Suppressor macrophage treated with lipopolysaccharide for 4 hours (primary cell): ENCODE measurements at regions not wholly inside any gene's neighbourhood (a gene's known extent, or its start where the extent isn't known, plus 50 kb on each side); places are given as distances from the start of the nearest gene placed in this dataset.
"Not testable (repeated sequence)": the region's sequence is repeated elsewhere in the genome, so short reads cannot be mapped to it uniquely, and the experiment has no call there.

Source experiments
- DNase-seq: peaks from one replicate; pipeline ENCODE4 v3.0.0-alpha.2; 2020

- no peak for DNase-seq
These were observed 345.0 kb upstream of the SFSWAP start for GRCh38 chr12:131365821-131366260.

- DNase-seq = no peak
These were observed 344.5 kb upstream of the SFSWAP start for GRCh38 chr12:131366261-131366871.

DNA sequence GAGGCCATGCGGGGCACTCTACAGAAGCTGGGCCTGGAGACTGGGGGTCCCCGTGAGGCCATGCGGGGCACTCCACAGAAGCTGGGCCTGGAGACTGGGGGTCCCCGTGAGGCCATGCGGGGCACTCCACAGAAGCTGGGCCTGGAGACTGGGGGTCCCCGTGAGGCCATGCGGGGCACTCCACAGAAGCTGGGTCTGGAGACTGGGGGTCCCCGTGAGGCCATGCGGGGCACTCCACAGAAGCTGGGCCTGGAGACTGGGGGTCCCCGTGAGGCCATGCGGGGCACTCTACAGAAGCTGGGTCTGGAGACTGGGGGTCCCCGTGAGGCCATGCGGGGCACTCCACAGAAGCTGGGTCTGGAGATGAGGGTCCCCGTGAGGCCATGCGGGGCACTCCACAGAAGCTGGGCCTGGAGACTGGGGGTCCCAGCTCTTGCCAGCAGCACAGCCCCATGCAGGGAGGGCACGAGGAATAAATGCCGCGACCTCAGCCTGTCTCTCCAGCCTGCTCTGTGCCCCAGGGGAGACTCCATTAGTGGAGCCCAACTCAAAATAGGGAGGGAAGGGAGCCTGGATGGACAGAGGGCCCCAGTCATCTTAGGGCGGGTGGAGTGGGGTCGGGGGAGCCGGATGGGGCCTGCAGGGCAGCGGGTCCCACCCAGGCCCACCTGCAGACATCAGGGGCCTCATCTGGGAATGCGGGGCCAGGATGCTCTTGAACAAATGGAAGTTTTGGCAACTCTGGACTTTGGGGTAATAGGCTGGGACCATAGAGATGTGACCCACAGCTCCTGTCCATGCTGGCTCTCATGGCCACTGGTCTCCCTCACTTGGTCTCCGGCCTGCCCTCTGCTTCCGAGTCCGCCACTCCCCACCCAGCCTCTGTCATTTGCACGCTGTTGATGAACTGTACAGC lies 343.6 kb upstream of the SFSWAP start:
- not testable (repeated sequence) for DNase-seq

GRCh38 chr12:131367983-131368667 lies 342.8 kb upstream of the SFSWAP start:
- DNase-seq = no peak

DNA sequence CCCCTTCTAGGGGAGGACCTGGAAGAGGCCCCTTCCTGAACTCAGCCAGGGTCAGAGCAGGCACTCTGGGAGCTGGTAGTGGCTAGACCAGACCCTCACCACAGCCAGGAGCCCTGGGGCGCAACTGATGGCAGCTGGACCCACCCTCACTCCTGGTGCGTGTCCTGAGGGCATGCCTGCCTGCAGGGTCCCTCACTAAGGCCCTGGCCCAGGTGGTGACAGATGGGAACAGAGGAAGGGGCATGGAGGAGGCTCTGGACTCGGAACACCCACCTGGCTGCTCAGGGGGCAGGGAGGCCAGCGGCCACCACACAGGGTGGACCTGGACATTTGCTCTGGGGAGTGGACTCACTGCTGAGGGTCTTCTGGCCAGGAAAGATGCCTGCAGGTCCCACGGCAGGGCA lies 342.2 kb upstream of the SFSWAP start:
- no peak for DNase-seq

DNA sequence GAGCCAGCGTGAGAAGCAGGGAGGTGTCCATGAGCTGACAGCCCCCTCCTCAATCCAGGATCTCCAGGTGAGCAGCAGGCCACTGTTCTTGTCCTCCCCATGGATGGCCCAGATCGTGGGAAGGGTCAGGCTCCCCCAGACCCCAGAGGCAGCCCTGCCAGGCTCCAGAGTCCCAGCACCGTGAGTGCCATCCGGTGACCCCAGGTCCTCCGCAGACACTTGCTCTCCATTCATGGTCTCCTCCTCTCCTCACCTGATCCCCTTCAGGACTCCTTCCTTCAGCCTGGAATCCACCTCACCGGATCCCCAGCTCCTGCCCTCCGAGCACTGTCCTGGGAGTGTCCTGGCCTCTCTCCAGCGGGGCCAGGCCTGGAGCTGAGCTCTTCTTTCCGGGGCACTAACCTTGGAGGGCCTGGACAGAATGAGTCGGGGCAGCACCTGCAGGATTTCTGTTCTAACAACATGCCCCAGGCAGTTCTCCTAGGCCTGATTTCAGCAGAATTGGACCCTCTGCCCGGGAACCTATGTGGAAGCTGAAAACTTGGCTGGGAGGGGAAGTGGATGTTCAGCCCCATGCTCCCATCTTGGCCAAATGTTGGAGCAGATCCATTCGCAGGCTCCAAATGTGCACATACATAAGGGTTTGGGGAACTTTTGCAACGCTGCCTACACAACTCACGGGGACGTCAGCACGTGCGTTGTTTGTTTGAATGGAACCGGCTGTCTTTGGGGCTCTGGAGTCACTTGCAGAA lies 341.6 kb upstream of the SFSWAP start:
- no peak for DNase-seq

GRCh38 chr12:131370321-131370720 lies 340.6 kb upstream of the SFSWAP start:
- DNase-seq = no peak

GRCh38 chr12:131370791-131371347 lies 340.0 kb upstream of the SFSWAP start:
- no peak for DNase-seq

DNA sequence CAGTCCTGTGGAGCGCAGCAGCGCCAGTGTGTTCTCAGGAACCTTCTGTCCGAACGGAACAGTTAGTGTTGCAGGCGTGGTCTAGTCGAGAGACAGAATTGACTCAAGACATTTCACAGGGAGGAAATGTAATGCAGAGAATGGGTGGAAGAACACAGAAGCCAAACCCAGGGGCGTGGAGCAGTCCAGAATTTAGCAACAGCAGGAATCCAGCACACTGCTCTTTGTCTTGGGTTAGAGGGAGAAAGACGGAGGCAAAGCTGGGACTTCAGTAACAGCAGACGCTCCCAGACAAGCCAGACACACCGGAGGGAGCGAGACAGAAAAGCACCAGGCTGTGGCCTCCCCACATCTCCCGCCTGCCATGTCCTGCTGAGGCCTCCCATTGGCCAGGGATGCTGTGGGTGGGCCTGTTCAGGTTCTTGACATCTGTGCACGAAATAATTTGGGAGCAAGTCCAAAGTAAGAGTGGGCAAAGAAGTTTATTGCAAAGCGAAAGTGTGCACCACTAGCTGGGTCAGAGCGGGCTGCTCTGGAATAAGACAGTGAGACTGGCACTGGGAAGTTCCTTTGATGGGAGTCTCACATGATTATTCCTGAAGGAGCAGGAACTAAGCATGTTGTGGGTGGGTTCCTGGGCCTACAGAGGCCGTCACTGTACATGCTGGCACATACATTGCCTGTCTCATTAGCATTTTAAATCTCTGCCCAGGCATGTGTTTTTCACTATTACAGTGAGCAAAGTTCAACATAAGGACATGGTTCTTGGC lies 339.3 kb upstream of the SFSWAP start:
- DNase-seq = no peak

GRCh38 chr12:131372171-131372475 lies 338.8 kb upstream of the SFSWAP start:
- no peak for DNase-seq

GRCh38 chr12:131372706-131373195 lies 338.1 kb upstream of the SFSWAP start:
- DNase-seq = no peak

DNA sequence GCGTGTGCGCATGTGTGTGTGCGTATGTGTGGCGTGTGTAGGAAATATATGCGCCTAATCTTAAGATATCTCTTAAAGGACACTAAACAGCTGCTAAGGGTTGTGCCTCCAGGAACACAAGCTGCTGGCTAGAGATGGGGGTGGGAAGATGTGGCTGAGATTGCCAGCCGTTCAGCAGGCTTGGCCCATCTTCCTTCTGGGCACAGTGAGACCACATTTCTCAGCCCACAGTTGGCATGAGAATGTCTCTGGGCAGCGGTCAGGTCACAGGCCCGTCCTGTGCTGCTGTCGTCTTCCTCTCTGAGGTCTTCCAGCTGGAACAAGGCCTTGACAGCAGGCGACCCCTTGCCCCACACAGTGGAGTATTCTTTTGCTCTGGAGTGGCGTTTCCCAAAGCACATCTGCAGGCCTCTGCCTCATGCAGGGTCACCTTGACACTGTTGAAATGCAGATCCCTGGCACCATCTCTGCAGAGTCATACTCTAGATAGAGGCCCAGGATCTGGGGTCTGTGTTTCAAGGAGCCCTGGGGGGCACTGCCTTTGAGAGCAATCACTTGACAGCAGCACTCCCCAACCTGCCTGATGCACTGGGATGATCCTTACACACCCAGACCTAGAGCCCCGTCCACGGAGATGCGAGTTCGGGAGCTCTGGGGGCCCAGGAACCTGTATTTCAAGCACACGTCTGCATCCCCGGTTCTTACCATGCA lies 335.5 kb upstream of the SFSWAP start:
- no peak for DNase-seq

- DNase-seq = no peak
These were observed 334.9 kb upstream of the SFSWAP start for GRCh38 chr12:131375972-131376345.

DNA sequence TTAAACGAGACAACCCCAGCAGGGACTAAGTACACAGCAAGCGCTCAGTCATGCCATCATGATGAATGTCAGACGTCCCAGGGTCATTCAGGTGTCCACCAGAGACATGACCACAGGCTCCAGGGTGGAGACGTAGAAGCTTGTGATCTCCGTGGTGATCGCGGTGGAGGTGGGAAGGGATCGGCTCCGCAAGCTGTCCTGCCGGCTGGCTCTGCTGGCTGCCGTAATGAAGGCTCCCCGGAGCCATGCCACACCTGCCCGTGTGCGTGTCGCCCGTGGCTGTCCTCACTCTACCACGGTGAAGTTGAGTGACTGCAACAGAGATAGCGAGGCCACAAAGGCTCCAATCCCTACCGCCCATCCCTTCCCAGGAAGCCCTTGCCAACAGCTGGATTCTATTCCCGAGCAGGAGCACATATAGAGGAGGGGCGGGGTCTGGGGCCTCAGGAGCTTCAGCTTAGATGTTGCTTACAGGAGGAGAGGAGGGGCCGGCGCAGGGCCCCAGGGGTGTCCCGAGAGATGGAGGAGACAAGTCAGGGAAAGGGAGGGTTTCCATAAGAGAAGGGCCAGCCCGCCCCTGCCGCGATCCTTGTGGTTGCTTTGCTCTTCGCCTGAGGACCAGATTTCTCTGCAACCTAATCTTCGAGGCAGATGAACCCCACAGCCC lies 332.6 kb upstream of the SFSWAP start:
- DNase-seq = no peak

DNA sequence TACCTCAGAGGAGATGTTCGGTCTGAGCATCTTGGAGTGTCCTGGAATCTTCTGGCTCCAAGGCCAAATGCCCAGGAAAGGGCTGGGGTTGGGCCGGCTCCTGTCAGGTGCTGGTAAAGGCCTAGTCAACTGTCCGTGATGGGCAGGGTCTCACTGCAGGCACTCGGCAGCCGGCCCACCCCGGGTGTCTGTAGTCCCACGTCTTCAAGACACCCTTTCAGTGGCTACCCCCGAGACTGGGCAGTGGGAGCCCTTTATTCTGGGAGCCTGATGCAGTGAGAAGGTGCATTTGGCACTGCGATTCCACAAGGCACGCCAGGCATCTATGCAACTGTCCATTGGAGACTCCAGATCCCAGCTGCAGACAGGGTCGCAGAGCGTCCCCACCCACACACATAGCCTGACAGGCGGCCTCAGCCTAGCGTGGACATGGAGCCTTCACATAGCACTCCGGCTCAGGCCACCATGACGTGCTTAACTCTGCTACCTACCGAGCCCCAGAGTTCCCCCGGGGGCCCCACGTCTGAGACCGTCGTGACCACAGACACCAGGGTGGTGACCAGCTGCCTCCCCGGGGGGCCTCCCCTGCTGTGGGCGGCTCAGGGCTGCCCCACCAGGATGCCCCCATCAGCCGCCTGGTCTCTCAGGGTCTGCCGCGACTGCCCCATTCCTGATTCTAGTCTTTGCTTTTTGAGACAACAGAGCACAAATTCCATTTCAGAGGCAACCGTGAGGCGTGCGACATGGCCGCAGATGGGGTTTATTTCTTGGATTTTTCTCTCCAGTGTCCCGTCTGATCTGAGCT lies 331.8 kb upstream of the SFSWAP start:
- DNase-seq = no peak

DNA sequence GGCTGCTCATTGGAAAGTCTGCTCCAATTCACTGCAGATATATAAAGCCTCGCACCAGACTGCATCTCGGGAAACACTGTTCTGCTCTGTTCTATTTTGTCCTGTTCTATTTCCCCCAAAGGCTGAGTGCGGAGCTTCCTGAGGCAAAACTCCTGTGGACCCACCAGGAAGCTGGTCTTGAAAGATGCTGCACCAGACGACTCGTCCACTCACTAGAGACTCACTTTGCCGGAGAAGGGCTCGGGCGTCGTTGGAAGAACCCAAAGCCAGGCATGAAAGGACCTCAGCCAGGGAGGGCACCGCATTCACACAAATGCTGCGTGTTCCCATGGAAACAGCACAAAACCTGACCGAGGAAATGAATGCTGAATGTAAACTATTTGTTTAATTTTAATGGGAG lies 331.2 kb upstream of the SFSWAP start:
- DNase-seq = no peak

- no peak for DNase-seq
These were observed 330.5 kb upstream of the SFSWAP start for GRCh38 chr12:131380220-131380964.

GRCh38 chr12:131380965-131381705 lies 329.8 kb upstream of the SFSWAP start:
- no peak for DNase-seq
